H9 (cell line): ENCODE measurements at regions not wholly inside any gene's neighbourhood (a gene's known extent, or its start where the extent isn't known, plus 50 kb on each side); places are given as distances from the start of the nearest gene placed in this dataset.

Experiments used
- DNase-seq: peaks from one replicate; pipeline ENCODE4 v3.0.0-alpha.2; 2017
- H2AFZ ChIP-seq: one replicate; pipeline ENCODE4 v1.6.1; 2013; ENCODE audit warnings: mild to moderate bottlenecking, low read length, control low read depth, moderate library complexity
- H2AK5ac ChIP-seq: 2 replicates; pipeline ENCODE4 v1.6.1; 2013; ENCODE audit warnings: low read length, control low read depth, mixed read lengths; ENCODE audit not compliant: insufficient read length
- H2BK120ac ChIP-seq: one replicate; pipeline ENCODE4 v1.6.1; 2013; ENCODE audit warnings: low read depth, mild to moderate bottlenecking, low read length, control low read depth, inconsistent platforms; ENCODE audit not compliant: poor library complexity, severe bottlenecking
- H2BK12ac ChIP-seq: 2 replicates; pipeline ENCODE4 v1.6.1; 2013; ENCODE audit warnings: low read length, control low read depth, mixed read lengths, low read depth; ENCODE audit not compliant: insufficient read length
- H2BK15ac ChIP-seq: 2 replicates; pipeline ENCODE4 v1.6.1; 2013; ENCODE audit warnings: low read depth, low read length, control low read depth
- H2BK20ac ChIP-seq: one replicate; pipeline ENCODE4 v1.6.1; 2013; ENCODE audit warnings: low read depth, mild to moderate bottlenecking, low read length, control low read depth, inconsistent platforms; ENCODE audit not compliant: poor library complexity, severe bottlenecking
- H2BK5ac ChIP-seq: 2 replicates; pipeline ENCODE4 v1.6.1; 2013; ENCODE audit warnings: low read length, control low read depth, mixed read lengths; ENCODE audit not compliant: insufficient read length
- H3K14ac ChIP-seq: 2 replicates; pipeline ENCODE4 v1.6.1; 2013; ENCODE audit warnings: low read length, control low read depth; ENCODE audit not compliant: insufficient read depth
- H3K18ac ChIP-seq: 2 replicates; pipeline ENCODE4 v1.6.1; 2013; ENCODE audit warnings: low read depth, mild to moderate bottlenecking, mixed read lengths, low read length, control low read depth; ENCODE audit not compliant: insufficient read length
- H3K23ac ChIP-seq: 2 replicates; pipeline ENCODE4 v1.6.1; 2013; ENCODE audit warnings: low read length, control low read depth, mixed read lengths, low read depth; ENCODE audit not compliant: insufficient read length
- H3K23me2 ChIP-seq: 2 replicates; pipeline ENCODE4 v1.6.1; 2013; ENCODE audit warnings: low read depth, mild to moderate bottlenecking, mixed read lengths, low read length, control low read depth; ENCODE audit not compliant: insufficient read length, poor library complexity, severe bottlenecking
- H3K27ac ChIP-seq: 2 replicates; pipeline ENCODE4 v1.5.1; 2013; ENCODE audit warnings: low read length, control low read depth, mixed read lengths, low read depth; ENCODE audit not compliant: insufficient read length
- H3K27me3 ChIP-seq: 2 replicates; pipeline ENCODE4 v1.6.1; 2013; ENCODE audit warnings: low read length, control low read depth, inconsistent platforms; ENCODE audit not compliant: insufficient read depth
- H3K4ac ChIP-seq: 2 replicates; pipeline ENCODE4 v1.6.1; 2013; ENCODE audit warnings: low read depth, mild to moderate bottlenecking, control low read depth, inconsistent platforms, low read length, moderate library complexity
- H3K4me1 ChIP-seq: 2 replicates; pipeline ENCODE4 v1.6.1; 2013; ENCODE audit warnings: low read length, control low read depth, inconsistent platforms; ENCODE audit not compliant: insufficient read depth
- H3K4me2 ChIP-seq: 2 replicates; pipeline ENCODE4 v1.6.1; 2013; ENCODE audit warnings: low read length, control low read depth, mixed read lengths; ENCODE audit not compliant: insufficient read length, insufficient read depth
- H3K56ac ChIP-seq: 2 replicates; pipeline ENCODE4 v1.6.1; 2013; ENCODE audit warnings: low read depth, mild to moderate bottlenecking, mixed read lengths, low read length, control low read depth; ENCODE audit not compliant: insufficient read length
- H3K79me1 ChIP-seq: 2 replicates; pipeline ENCODE4 v1.6.1; 2013; ENCODE audit warnings: low read depth, mild to moderate bottlenecking, moderate library complexity, low read length, control low read depth, inconsistent platforms; ENCODE audit not compliant: insufficient read depth, poor library complexity, severe bottlenecking
- H3K79me2 ChIP-seq: 2 replicates; pipeline ENCODE4 v1.6.1; 2013; ENCODE audit warnings: low read length, control low read depth, inconsistent platforms; ENCODE audit not compliant: insufficient read depth
- H3K9ac ChIP-seq: 2 replicates; pipeline ENCODE4 v1.6.1; 2013; ENCODE audit warnings: low read length, control low read depth, mixed read lengths; ENCODE audit not compliant: insufficient read length; ENCODE audit errors: extremely low read depth
- H3K9me3 ChIP-seq: one replicate; pipeline ENCODE4 v1.6.1; 2013; ENCODE audit warnings: low read depth, low read length, inconsistent platforms; ENCODE audit not compliant: control insufficient read depth
- H3T11ph ChIP-seq: one replicate; pipeline ENCODE4 v1.6.1; 2013; ENCODE audit warnings: mild to moderate bottlenecking, low read length, control low read depth, inconsistent platforms
- H4K20me1 ChIP-seq: one replicate; pipeline ENCODE4 v1.6.1; 2013; ENCODE audit not compliant: control insufficient read depth, insufficient read length, insufficient read depth
- H4K5ac ChIP-seq: 2 replicates; pipeline ENCODE4 v1.6.1; 2013; ENCODE audit warnings: low read depth, mild to moderate bottlenecking, mixed read lengths, low read length, control low read depth; ENCODE audit not compliant: insufficient read length
- H4K8ac ChIP-seq: replicated peaks from 2 replicates; pipeline ENCODE4 v1.6.1; 2013; ENCODE audit warnings: low read length, control low read depth, mixed read lengths, low read depth; ENCODE audit not compliant: insufficient read length
- H4K91ac ChIP-seq: 2 replicates; pipeline ENCODE4 v1.6.1; 2013; ENCODE audit warnings: low read depth, mild to moderate bottlenecking, moderate library complexity, mixed read lengths, low read length, control low read depth; ENCODE audit not compliant: insufficient read length
- H3K27ac Mint-ChIP-seq, 3 experiments: 2 replicates in 2 of 3; 3 replicates in 1 of 3; pipeline ENCODE4 v1.8.0; 2020 to 2021; ENCODE audit warnings: mixed read lengths in 3 of 3, mild to moderate bottlenecking in 1 of 3, moderate library complexity in 1 of 3
- H3K27me3 Mint-ChIP-seq: 2 replicates; pipeline ENCODE4 v1.8.0; 2021; ENCODE audit warnings: low read depth, mild to moderate bottlenecking, moderate library complexity, mixed read lengths
- H3K36me3 Mint-ChIP-seq, 3 experiments: 2 replicates in 2 of 3; 3 replicates in 1 of 3; pipeline ENCODE4 v1.8.0; 2020 to 2021; ENCODE audit warnings: low read depth in 3 of 3, mixed read lengths in 3 of 3; ENCODE audit not compliant: insufficient read depth in 1 of 3
- H3K4me1 Mint-ChIP-seq, 2 experiments: 2 replicates each; pipeline ENCODE4 v1.8.0; 2020; ENCODE audit warnings: mixed read lengths in 2 of 2
- H3K4me3 Mint-ChIP-seq, 2 experiments: 2 replicates in 1 of 2; 3 replicates in 1 of 2; pipeline ENCODE4 v1.8.0; 2020 to 2021; ENCODE audit warnings: mild to moderate bottlenecking in 2 of 2, mixed read lengths in 2 of 2, moderate library complexity in 1 of 2
- H3K9me3 Mint-ChIP-seq, 2 experiments: 2 replicates in 1 of 2; 3 replicates in 1 of 2; pipeline ENCODE4 v1.8.0; 2020; ENCODE audit warnings: mild to moderate bottlenecking in 2 of 2, mixed read lengths in 2 of 2, moderate library complexity in 1 of 2
- WGBS: extraction: QIAGEN DNeasy Blood & Tissue Kit; methylation state at CpG from one replicate; pipeline ENCODE4 v1.1.7; 2013; ENCODE audit warnings: missing lambda C conversion rate, low lambda C conversion rate, mixed read lengths; ENCODE audit not compliant: insufficient read length; ENCODE audit errors: extremely low coverage; 5-methylcytosine and 5-hydroxymethylcytosine counted together
- TF ChIP-seq, protein P1 (sequence below): fragments of 200-600 bp; sonication (generic); conservative IDR thresholded peaks from 3 replicates; pipeline ENCODE4 v1.8.0; 2021; ENCODE audit warnings: antibody characterized with exemption, mild to moderate bottlenecking

DNA sequence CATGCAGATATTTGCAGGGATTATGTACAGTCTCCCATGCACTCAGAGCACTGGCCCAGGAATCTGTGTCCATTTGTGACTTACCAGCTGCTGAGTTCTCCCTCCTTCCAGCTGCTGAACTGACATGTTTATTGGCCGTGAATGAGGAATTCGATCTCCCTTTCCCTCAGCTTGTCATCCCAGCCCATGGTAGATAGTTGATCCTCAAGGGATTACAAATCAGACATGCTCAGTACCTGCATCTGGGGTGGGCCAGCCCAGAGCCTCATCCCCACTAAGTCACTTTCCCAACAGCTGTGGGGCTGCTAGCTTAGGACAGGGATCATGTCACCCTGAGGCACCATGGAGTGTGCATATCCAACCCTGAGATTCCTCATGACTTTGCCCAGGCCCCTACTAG lies 1284.9 kb upstream of the LRRTM1 start:
- no peak for DNase-seq
- no peaks in the 10 kb centered on the region for H3K36me3 Mint-ChIP-seq
- H3K27ac Mint-ChIP-seq, result no peak overlapping the region
- Histone ChIP-seq H3K18ac (no peak overlapping the region), H3T11ph (no peak overlapping the region), H4K5ac (no peak overlapping the region), H2BK15ac (no peak overlapping the region), H3K27me3 (no peaks in the 10 kb centered on the region), H3K79me1 (no peaks in the 10 kb centered on the region), H3K27ac (no peak overlapping the region), H4K20me1 (no peaks in the 10 kb centered on the region), H2AFZ (no peak overlapping the region), H2BK120ac (no peak overlapping the region), H3K14ac (no peak overlapping the region; the same call in 1 of the 2 replicates), H3K56ac (no peak overlapping the region), H2BK20ac (no peak overlapping the region), H3K9me3 (no peaks in the 10 kb centered on the region), H3K23ac (no peak overlapping the region), H2BK5ac (no peak overlapping the region), H3K9ac (no peak overlapping the region), H2BK12ac (no peak overlapping the region), H3K79me2 (no peaks in the 10 kb centered on the region), H4K91ac (no peak overlapping the region), H2AK5ac (no peak overlapping the region), H4K8ac (no peak overlapping the region), H3K4me2 (no peak overlapping the region), H3K4me1 (no peaks in the 10 kb centered on the region), H3K4ac (no peak overlapping the region), H3K23me2 (no peaks in the 10 kb centered on the region)
- H3K27me3 Mint-ChIP-seq, result peaks cover 3% of the 10 kb centered on the region; the same call in 1 of the 2 replicates
- no peak overlapping the region for H3K4me3 Mint-ChIP-seq
- TF ChIP-seq, protein P1, sequence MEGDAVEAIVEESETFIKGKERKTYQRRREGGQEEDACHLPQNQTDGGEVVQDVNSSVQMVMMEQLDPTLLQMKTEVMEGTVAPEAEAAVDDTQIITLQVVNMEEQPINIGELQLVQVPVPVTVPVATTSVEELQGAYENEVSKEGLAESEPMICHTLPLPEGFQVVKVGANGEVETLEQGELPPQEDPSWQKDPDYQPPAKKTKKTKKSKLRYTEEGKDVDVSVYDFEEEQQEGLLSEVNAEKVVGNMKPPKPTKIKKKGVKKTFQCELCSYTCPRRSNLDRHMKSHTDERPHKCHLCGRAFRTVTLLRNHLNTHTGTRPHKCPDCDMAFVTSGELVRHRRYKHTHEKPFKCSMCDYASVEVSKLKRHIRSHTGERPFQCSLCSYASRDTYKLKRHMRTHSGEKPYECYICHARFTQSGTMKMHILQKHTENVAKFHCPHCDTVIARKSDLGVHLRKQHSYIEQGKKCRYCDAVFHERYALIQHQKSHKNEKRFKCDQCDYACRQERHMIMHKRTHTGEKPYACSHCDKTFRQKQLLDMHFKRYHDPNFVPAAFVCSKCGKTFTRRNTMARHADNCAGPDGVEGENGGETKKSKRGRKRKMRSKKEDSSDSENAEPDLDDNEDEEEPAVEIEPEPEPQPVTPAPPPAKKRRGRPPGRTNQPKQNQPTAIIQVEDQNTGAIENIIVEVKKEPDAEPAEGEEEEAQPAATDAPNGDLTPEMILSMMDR, result no peak
- no CpG with 5 or more reads among the region's 2 CpGs for WGBS
- H3K4me1 Mint-ChIP-seq, result no peaks in the 10 kb centered on the region
- H3K9me3 Mint-ChIP-seq, result no peaks in the 10 kb centered on the region
